PC-9 (cell line): ENCODE measurements at regions not wholly inside any gene's neighbourhood (a gene's known extent, or its start where the extent isn't known, plus 50 kb on each side); places are given as distances from the start of the nearest gene placed in this dataset.

ENCODE experiments used
- BruUV-seq: library from RNA; stranded (reverse); fragments of 400-500 nt; replicated peaks from 2 replicates; lab custom pipeline; 2021; lab: Mats Ljungman, UMichigan
- CTCF ChIA-PET: fragments of 300-600 bp; sonication (Branson Sonifier 250); formaldehyde crosslinking; loops from one replicate; lab custom pipeline; 2022; ENCODE audit warnings: antibody characterized with exemption; lab: Charles Lee
- POLR2A ChIA-PET: fragments of 300-600 bp; sonication (Branson Sonifier 250); formaldehyde crosslinking; loops from one replicate; lab custom pipeline; 2022; ENCODE audit warnings: antibody characterized with exemption; ENCODE audit not compliant: unreplicated experiment; lab: Charles Lee
- DNase-seq, 2 experiments: peaks; one replicate each; pipeline versions ENCODE4 v3.0.0 to v3.0.0-alpha.2; 2015 to 2022; ENCODE audit warnings: mixed read lengths in 1 of 2
- H2AFZ ChIP-seq: fragments of 200-600 bp; sonication (generic); 2 replicates; pipeline ENCODE4 v1.8.1; 2017; ENCODE audit warnings: antibody characterized with exemption
- H3F3A ChIP-seq: fragments of 200-600 bp; sonication (generic); 2 replicates; pipeline ENCODE4 v1.8.1; 2017; ENCODE audit warnings: antibody characterized with exemption, mild to moderate bottlenecking, low read depth; ENCODE audit not compliant: insufficient read depth
- H3K27ac ChIP-seq: fragments of 200-600 bp; sonication (generic); 2 replicates; pipeline ENCODE4 v1.6.1; 2016; ENCODE audit warnings: mixed run types
- H3K27me3 ChIP-seq: fragments of 200-600 bp; sonication (generic); 2 replicates; pipeline ENCODE4 v1.6.1; 2016; ENCODE audit warnings: low read depth, mixed run types; ENCODE audit not compliant: insufficient read depth
- H3K36me3 ChIP-seq: fragments of 200-600 bp; sonication (generic); 2 replicates; pipeline ENCODE4 v1.6.1; 2016; ENCODE audit warnings: low read depth, mixed run types
- H3K4me1 ChIP-seq: fragments of 200-600 bp; sonication (generic); replicated peaks from 2 replicates; pipeline ENCODE4 v1.6.1; 2016; ENCODE audit warnings: mixed run types; ENCODE audit not compliant: insufficient read depth
- H3K4me2 ChIP-seq: fragments of 200-600 bp; sonication (generic); 2 replicates; pipeline ENCODE4 v1.6.1; 2017; ENCODE audit warnings: mixed run types
- H3K4me3 ChIP-seq: fragments of 200-600 bp; sonication (generic); 2 replicates; pipeline ENCODE4 v1.6.1; 2016; ENCODE audit warnings: mixed run types
- H3K79me2 ChIP-seq: fragments of 200-600 bp; sonication (generic); 2 replicates; pipeline ENCODE4 v1.6.1; 2017; ENCODE audit warnings: low read depth, mixed run types
- H3K9me2 ChIP-seq: fragments of 200-600 bp; sonication (generic); 2 replicates; pipeline ENCODE4 v1.8.1; 2017; ENCODE audit warnings: mild to moderate bottlenecking; ENCODE audit not compliant: insufficient read depth
- H3K9me3 ChIP-seq: fragments of 200-600 bp; sonication (generic); 2 replicates; pipeline ENCODE4 v1.8.1; 2016; ENCODE audit warnings: low read depth; ENCODE audit not compliant: insufficient read depth
- H4K20me1 ChIP-seq: fragments of 200-600 bp; sonication (generic); 2 replicates; pipeline ENCODE4 v1.8.1; 2017; ENCODE audit not compliant: insufficient read depth
- CTCF ChIP-seq: fragments of 200-600 bp; sonication (generic); conservative IDR thresholded peaks from 2 replicates; pipeline ENCODE4 v1.6.1; 2017; ENCODE audit warnings: mixed run types, antibody characterized with exemption, mild to moderate bottlenecking, moderate library complexity
- EZH2 ChIP-seq: fragments of 200-600 bp; sonication (generic); IDR thresholded peaks from 2 replicates; pipeline ENCODE4 v1.8.0; 2017; ENCODE audit warnings: antibody characterized with exemption, low read depth
- intact Hi-C: fragments of 100-400 bp; cut with micrococcal nuclease; formaldehyde crosslinking; loops from one replicate; pipeline ENCODE4 v1.10.0; 2022; ENCODE audit not compliant: unreplicated experiment

GRCh38 chr12:124162151-124163110 lies 132.5 kb upstream of the RFLNA start:
- Histone ChIP-seq H3K79me2 (no peaks in the 10 kb centered on the region), H3K4me3 (no peak overlapping the region), H2AFZ (no peak overlapping the region), H3K36me3 (no peaks in the 10 kb centered on the region), H3K4me2 (no peak overlapping the region), H3K27ac (no peak overlapping the region), H4K20me1 (no peaks in the 10 kb centered on the region), H3K27me3 (peaks cover 63% of the 10 kb centered on the region), H3K9me2 (no peaks in the 10 kb centered on the region), H3K9me3 (no peaks in the 10 kb centered on the region), H3F3A (no peaks in the 10 kb centered on the region), H3K4me1 (no peaks in the 10 kb centered on the region)
- CTCF ChIA-PET = no interaction called here
- no peak for DNase-seq
- intact Hi-C loops = no loop called here
- no TSS peak for BruUV-seq
- TF ChIP-seq EZH2 = no peak
- peak; percentile 38; the same call in 1 of the 2 replicates for TF ChIP-seq CTCF
- POLR2A ChIA-PET = no interaction called here

GRCh38 chr12:124165695-124166094 lies 129.2 kb upstream of the RFLNA start:
- Histone ChIP-seq H3K27me3 (peaks cover 55% of the 10 kb centered on the region), H3K27ac (no peak overlapping the region), H3K79me2 (no peaks in the 10 kb centered on the region), H2AFZ (no peak overlapping the region), H3K36me3 (no peaks in the 10 kb centered on the region), H3F3A (no peaks in the 10 kb centered on the region), H3K4me2 (no peak overlapping the region), H4K20me1 (no peaks in the 10 kb centered on the region), H3K4me1 (no peaks in the 10 kb centered on the region), H3K9me2 (no peaks in the 10 kb centered on the region), H3K4me3 (no peak overlapping the region), H3K9me3 (no peaks in the 10 kb centered on the region)
- intact Hi-C loops = no loop called here
- DNase-seq = no peak
- no peak for TF ChIP-seq EZH2
- TF ChIP-seq CTCF = no peak
- ChIA-PET CTCF (no interaction called here), POLR2A (interaction anchor here (0.7 kb wide), 1 partner anchor 50 kb away, joined by 4 read pairs; no protein-coding TSS in a partner anchor)
- no TSS peak for BruUV-seq

GRCh38 chr12:124167141-124167540 lies 127.8 kb upstream of the RFLNA start:
- Histone ChIP-seq H4K20me1 (no peaks in the 10 kb centered on the region), H3K27me3 (peaks cover 60% of the 10 kb centered on the region), H3K36me3 (no peaks in the 10 kb centered on the region), H3K27ac (no peak overlapping the region), H3K9me3 (no peaks in the 10 kb centered on the region), H3K4me2 (no peak overlapping the region), H3F3A (no peaks in the 10 kb centered on the region), H3K4me1 (no peaks in the 10 kb centered on the region), H3K79me2 (no peaks in the 10 kb centered on the region), H3K4me3 (no peak overlapping the region), H2AFZ (no peak overlapping the region), H3K9me2 (no peaks in the 10 kb centered on the region)
- ChIA-PET POLR2A (no interaction called here), CTCF (no interaction called here)
- TF ChIP-seq EZH2 (no peak), CTCF (no peak)
- BruUV-seq = no TSS peak
- intact Hi-C loops = no loop called here
- no peak for DNase-seq
